NCI-H187 treated with DMSO at 0.1 percent for 48 hours (cell line): ENCODE measurements at regions not wholly inside any gene's neighbourhood (a gene's known extent, or its start where the extent isn't known, plus 50 kb on each side); places are given as distances from the start of the nearest gene placed in this dataset.

Experiments used
- DNase-seq: peaks from one replicate; lab custom pipeline; 2025; lab: John Stamatoyannopoulos, UW

DNA sequence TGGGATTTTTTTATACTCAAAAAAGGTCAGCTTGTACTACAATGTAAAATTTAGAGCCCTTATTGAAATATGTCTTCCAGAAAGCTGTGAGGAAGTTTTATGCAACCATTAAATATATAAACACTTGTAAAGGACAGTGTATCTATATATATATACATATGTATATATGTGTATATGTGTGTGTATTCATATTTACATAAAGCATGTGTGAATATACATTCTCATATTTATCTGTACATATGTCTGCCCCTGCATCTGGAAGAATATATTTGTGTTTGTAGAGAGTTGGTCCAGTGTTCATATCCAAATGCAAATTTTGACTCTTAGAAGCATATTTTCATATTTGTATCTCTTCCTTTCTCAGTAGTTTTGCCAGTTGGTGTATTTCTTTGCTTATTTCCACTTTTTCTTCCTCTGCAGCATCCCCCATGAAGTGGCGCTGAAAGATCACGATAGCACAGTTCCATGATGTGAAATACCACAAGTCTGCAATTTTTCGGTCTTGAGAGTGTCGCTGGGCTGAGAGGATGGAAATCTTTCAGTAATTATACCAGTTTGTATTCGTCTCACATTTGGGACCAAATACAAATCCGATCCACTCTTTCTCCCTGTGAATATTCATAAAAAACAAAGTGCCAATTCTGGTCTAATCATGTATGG lies 311.7 kb upstream of the DPH6 start:
- DNase-seq: no peak

DNA sequence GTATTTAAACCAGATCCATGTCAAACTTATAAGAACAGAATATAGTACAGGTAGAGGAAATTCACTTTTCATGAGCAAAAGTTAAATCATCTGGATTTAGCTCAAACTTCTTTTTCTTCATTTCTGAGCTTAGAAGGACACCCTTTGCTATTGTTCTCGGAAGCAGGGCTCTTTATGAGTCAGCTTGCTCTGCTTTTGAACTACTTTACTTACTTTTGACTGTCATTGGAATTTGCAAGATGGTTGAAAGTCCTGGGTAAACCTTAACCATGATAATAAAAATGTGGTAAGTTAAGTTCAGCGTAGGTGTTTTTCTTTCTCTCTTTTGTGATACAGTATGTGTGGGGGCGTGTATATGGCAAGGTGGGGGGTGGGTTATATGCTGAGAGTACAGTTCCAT lies 312.7 kb upstream of the DPH6 start:
- DNase-seq: no peak

GRCh38 chr15:35863655-35864054 lies 317.7 kb upstream of the DPH6 start:
- DNase-seq: no peak

DNA sequence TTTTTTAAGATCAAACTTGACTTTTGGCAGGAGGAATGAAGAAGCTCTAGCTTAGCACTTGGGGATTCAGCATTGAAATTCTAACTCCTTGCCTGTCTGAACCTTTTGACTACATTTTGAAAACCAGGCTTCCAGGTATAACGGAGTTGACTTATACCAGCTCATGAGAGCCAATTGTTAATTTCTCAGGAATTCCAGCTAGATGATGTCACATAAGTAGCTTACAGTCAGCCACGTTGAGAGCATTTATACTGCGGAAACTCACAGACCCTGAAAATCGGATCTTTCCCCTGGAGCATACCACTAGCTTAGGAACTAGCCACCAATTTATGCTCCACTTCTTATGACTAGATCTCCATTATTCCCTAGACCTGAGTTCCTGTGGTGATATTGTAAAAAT lies 321.4 kb upstream of the DPH6 start:
- DNase-seq: no peak

- no peak for DNase-seq
Measured at GRCh38 chr15:35871282-35871681, 325.3 kb upstream of the DPH6 start.

GRCh38 chr15:35871812-35872211 lies 325.8 kb upstream of the DPH6 start:
- DNase-seq: no peak

GRCh38 chr15:35872577-35872976 lies 326.6 kb upstream of the DPH6 start:
- no peak for DNase-seq

GRCh38 chr15:35874260-35874905 lies 328.4 kb upstream of the DPH6 start:
- DNase-seq: no peak

GRCh38 chr15:35876762-35877161 lies 330.8 kb upstream of the DPH6 start:
- DNase-seq: no peak

DNA sequence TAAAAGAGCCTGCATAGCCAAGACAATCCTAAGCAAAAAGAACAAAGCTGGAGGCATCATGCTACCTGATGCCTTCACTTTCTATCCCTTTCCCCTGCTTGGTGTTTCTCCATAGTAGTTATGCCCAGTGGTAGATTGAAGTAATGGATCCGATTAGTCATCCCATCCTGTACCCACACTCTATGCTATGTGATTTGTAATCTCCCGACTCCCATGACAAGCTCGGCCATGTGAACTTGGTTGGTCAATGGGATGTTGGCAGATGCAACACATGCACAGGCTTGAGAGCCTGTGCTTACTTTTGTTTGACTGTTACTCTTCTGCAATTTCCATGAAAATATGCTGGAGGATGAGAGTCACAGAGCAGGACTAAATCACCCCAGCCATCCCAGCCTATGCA lies 334.9 kb upstream of the DPH6 start:
- no peak for DNase-seq

DNA sequence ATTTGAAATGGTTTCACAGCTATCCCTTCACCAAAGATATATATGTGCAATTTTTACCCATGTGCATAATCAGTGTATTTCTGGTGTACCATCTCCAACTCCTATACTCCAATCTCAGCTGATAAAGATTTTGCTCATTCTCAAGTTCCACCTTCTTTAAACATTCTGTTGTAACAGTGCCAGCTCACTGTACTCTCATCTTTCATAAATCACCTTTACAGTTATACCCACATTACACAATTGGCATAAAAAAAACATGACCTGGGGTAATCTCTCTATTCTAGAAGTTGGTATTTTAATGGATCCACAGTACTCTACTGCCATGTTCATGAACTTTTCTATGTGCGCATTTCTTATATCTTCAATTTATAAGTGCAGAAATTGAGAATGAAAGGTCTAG lies 339.9 kb upstream of the DPH6 start:
- DNase-seq: no peak

GRCh38 chr15:35886765-35887164 lies 340.8 kb upstream of the DPH6 start:
- DNase-seq: no peak

DNA sequence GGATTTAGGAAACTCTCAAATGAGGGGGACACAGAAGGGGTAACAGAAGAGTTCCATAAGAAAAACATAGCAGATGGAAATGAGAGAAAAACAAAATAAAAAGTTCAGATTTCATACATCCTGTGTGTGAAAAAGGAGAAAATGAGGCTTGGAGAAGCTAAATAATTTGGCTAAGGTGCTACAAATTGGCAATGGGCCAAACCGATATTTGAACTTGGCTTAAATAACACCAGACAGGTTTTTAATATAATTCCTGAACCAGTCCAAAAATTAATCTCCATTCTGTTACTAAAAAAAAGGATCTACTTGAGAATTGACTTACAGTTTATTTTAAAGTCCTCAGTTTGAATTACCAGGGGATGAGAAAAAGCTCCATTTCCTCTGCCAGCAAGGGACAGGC lies 342.9 kb upstream of the DPH6 start:
- DNase-seq: no peak

- no peak for DNase-seq
Measured at GRCh38 chr15:35907511-35907910, 361.5 kb upstream of the DPH6 start.

- no peak for DNase-seq
Measured at GRCh38 chr15:35909414-35909813, 363.4 kb upstream of the DPH6 start.

GRCh38 chr15:35910227-35910626 lies 364.3 kb upstream of the DPH6 start:
- DNase-seq: no peak

GRCh38 chr15:35911052-35911777 lies 365.2 kb upstream of the DPH6 start:
- DNase-seq: no peak

DNA sequence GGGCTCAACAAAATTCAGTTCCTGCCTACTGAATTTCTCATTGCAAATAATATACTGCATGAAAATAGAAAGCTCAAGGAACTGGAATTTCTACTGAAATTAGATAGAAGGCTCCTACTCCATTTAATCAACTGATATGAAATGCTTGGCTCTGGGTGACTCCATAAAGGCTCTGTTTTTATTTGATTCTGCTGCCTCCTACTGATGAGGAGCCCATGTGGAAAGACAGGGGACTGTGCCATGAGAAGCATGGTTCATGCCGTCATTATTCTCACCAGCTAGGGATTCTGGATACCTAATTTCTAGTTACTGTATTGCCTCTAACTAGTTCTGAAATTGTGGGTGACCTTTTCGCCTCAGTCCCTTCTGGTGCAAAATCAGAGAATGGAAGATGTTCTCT lies 366.2 kb upstream of the DPH6 start:
- no peak for DNase-seq

DNA sequence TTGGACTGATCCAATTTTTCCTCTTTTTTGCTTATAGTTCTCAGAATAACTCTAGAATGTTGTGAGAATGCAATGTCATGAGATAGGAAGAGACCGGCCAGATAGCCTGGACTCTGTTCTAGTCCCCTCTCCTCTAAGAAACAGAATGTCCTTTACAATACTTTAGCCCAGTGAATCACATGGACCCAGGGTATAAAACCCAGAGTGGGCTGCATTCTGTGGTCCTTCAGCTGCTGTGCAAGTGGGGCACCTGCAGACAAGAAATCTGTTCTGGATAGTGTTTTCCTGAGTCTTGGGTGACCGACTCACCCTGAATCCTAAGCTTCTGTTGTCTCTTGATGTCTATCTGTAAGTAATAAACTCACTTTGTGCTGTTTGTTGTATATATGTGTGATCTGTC lies 368.6 kb upstream of the DPH6 start:
- DNase-seq: no peak

- DNase-seq: no peak
Measured at GRCh38 chr15:35921046-35921445, 375.1 kb upstream of the DPH6 start.

GRCh38 chr15:35925275-35926006 lies 379.5 kb upstream of the DPH6 start:
- DNase-seq: no peak

GRCh38 chr15:35926007-35926380 lies 380.0 kb upstream of the DPH6 start:
- DNase-seq: no peak

DNA sequence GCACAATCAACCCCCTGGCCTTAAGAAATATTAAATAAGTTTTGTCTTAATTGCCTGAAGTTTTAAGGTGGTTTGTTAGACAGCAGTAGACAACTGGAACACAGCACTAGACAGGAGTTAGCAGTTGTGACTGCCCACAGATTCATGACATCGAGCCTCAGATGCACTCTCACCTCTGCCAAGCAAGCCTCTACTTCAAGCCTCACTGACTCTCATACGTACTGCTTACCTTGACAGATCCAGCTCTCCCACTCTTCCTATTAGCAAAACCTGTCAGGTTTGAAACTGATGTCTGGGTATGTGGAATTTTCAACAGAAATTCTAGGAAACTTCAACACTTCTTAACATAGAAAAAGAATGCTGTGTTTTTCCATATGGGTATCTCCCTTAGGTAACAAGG lies 382.9 kb upstream of the DPH6 start:
- no peak for DNase-seq
